Cardiac muscle cell (in vitro differentiated cells and primary cell): ENCODE measurements at regions not wholly inside any gene's neighbourhood (a gene's known extent, or its start where the extent isn't known, plus 50 kb on each side); places are given as distances from the start of the nearest gene placed in this dataset.

Experiments
- DNase-seq, 2 donors: peaks; one replicate each; pipeline versions ENCODE4 v3.0.0 to v3.0.0-alpha.2; 2010 to 2017; ENCODE audit warnings: low read depth in 1 of 2, low spot score in 1 of 2
- H3K27ac ChIP-seq: fragments of 200-600 bp; sonication (generic); 2 replicates; pipeline ENCODE4 v1.5.1; 2016
- H3K27me3 ChIP-seq: fragments of 200-600 bp; sonication (generic); 2 replicates; pipeline ENCODE4 v1.6.0; 2016; ENCODE audit warnings: control low read depth
- H3K36me3 ChIP-seq: fragments of 200-600 bp; sonication (generic); 2 replicates; pipeline ENCODE4 v1.5.1; 2016; ENCODE audit warnings: control low read depth
- H3K4me1 ChIP-seq: fragments of 200-600 bp; sonication (generic); 2 replicates; pipeline ENCODE4 v1.8.1; 2017; ENCODE audit warnings: low read depth, mild to moderate bottlenecking, mixed run types
- H3K4me3 ChIP-seq: fragments of 200-600 bp; sonication (generic); 2 replicates; pipeline ENCODE4 v1.5.1; 2016; ENCODE audit warnings: mild to moderate bottlenecking
- H3K9me3 ChIP-seq: fragments of 200-600 bp; sonication (generic); 2 replicates; pipeline ENCODE4 v1.5.1; 2017; ENCODE audit warnings: low read depth, mild to moderate bottlenecking, control low read depth
- CTCF ChIP-seq: IDR thresholded peaks from 2 replicates; pipeline ENCODE4 v1.5.1; 2012; ENCODE audit warnings: low read depth, mild to moderate bottlenecking, low read length

- Histone ChIP-seq H3K27ac (no peak overlapping the region), H3K4me3 (no peak overlapping the region), H3K4me1 (no peaks in the 10 kb centered on the region), H3K27me3 (peaks cover 16% of the 10 kb centered on the region), H3K9me3 (no peaks in the 10 kb centered on the region), H3K36me3 (no peaks in the 10 kb centered on the region)
- no peak for DNase-seq
- no peak for TF ChIP-seq CTCF
Measured at GRCh38 chr10:100612601-100613595, 77.2 kb downstream of the HIF1AN start.

GRCh38 chr10:100613846-100614245, 78.1 kb downstream of the HIF1AN start:
- no peak for DNase-seq

GRCh38 chr10:100614429-100615095, 78.8 kb downstream of the HIF1AN start:
- no peak for DNase-seq
- TF ChIP-seq CTCF: no peak

More at GRCh38 chr10:100613846-100614245, 78.1 kb downstream of the HIF1AN start:
- Histone ChIP-seq H3K27ac (no peak overlapping the region), H3K9me3 (no peaks in the 10 kb centered on the region), H3K4me1 (no peaks in the 10 kb centered on the region), H3K27me3 (peaks cover 16% of the 10 kb centered on the region), H3K4me3 (no peak overlapping the region), H3K36me3 (no peaks in the 10 kb centered on the region)
- TF ChIP-seq CTCF: no peak

GRCh38 chr10:100615241-100615640, 79.5 kb downstream of the HIF1AN start:
- Histone ChIP-seq H3K27me3 (peaks cover 20% of the 10 kb centered on the region), H3K9me3 (no peaks in the 10 kb centered on the region), H3K27ac (no peak overlapping the region), H3K4me1 (no peaks in the 10 kb centered on the region), H3K36me3 (no peaks in the 10 kb centered on the region), H3K4me3 (no peak overlapping the region)
- no peak for DNase-seq
- no peak for TF ChIP-seq CTCF

More at GRCh38 chr10:100614429-100615095, 78.8 kb downstream of the HIF1AN start:
- Histone ChIP-seq H3K9me3 (no peaks in the 10 kb centered on the region), H3K27me3 (peaks cover 16% of the 10 kb centered on the region), H3K36me3 (no peaks in the 10 kb centered on the region), H3K4me1 (no peaks in the 10 kb centered on the region), H3K4me3 (no peak overlapping the region), H3K27ac (no peak overlapping the region)

GRCh38 chr10:100615908-100616307, 80.2 kb downstream of the HIF1AN start:
- no peak overlapping the region for H3K27ac ChIP-seq
- H3K4me3 ChIP-seq: no peak overlapping the region
- no peaks in the 10 kb centered on the region for H3K36me3 ChIP-seq
- no peak for TF ChIP-seq CTCF
- H3K9me3 ChIP-seq: no peaks in the 10 kb centered on the region
- H3K4me1 ChIP-seq: no peaks in the 10 kb centered on the region
- no peak for DNase-seq
- peaks cover 25% of the 10 kb centered on the region for H3K27me3 ChIP-seq
